HG02642 (cell line): ENCODE measurements at regions not wholly inside any gene's neighbourhood (a gene's known extent, or its start where the extent isn't known, plus 50 kb on each side); places are given as distances from the start of the nearest gene placed in this dataset.

Experiments
- ATAC-seq: cut with Tn5 transposase; IDR thresholded peaks from one replicate; pipeline ENCODE4 v1.9.1; 2021; ENCODE audit warnings: mild to moderate bottlenecking; ENCODE audit not compliant: unreplicated experiment, poor library complexity

GRCh38 chr14:71474301-71475265, 457.6 kb upstream of the RGS6 start:
- no peak for ATAC-seq

- no peak for ATAC-seq
These were observed 456.3 kb upstream of the RGS6 start for GRCh38 chr14:71475916-71476315.

DNA sequence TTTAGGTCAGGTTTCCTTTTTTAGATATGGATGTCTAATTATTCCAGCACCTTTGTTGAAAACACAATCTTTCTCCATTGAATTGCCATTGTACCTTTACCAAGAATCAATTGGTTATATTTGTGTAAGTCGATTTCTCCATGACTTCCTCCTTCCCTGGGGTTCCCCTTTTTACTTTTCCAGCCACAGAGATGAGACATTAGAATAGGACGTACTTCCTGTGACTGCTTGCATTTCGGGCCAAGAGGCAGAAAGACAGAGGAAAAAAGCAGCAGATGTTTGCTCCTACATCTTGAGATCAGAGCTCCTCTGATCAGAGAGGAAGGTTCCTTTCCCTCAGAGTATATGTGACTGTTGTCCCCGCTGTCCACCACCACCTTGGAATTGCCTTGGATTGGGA, 453.7 kb upstream of the RGS6 start:
- ATAC-seq: no peak

- ATAC-seq: no peak
These were observed 451.1 kb upstream of the RGS6 start for GRCh38 chr14:71481021-71481654.

GRCh38 chr14:71482671-71483070, 449.6 kb upstream of the RGS6 start:
- no peak for ATAC-seq

GRCh38 chr14:71483154-71483553, 449.1 kb upstream of the RGS6 start:
- ATAC-seq: no peak

- ATAC-seq: no peak
These were observed 446.4 kb upstream of the RGS6 start for GRCh38 chr14:71485833-71486232.

DNA sequence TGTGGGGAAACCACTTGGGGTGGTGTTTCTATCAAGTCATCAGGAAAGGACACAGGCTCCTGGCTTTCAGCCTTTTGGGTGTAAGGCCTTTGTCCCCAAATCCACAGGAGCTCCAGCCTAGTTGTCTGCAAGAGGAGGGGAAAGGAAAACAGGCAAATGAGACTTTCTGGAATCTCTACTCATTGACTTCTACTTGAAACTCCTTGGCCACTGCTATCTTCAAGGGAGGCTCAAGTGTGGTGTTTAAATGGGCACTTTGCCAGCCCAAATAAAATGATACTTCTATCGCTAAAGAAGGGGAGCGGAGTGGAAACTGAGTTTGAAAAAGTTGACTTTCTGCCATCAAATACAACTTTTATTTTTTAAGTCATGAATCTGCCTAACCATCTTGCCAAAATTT, 445.9 kb upstream of the RGS6 start:
- ATAC-seq: no peak

GRCh38 chr14:71487449-71487848, 444.8 kb upstream of the RGS6 start:
- ATAC-seq: no peak

GRCh38 chr14:71487941-71488340, 444.3 kb upstream of the RGS6 start:
- ATAC-seq: no peak

DNA sequence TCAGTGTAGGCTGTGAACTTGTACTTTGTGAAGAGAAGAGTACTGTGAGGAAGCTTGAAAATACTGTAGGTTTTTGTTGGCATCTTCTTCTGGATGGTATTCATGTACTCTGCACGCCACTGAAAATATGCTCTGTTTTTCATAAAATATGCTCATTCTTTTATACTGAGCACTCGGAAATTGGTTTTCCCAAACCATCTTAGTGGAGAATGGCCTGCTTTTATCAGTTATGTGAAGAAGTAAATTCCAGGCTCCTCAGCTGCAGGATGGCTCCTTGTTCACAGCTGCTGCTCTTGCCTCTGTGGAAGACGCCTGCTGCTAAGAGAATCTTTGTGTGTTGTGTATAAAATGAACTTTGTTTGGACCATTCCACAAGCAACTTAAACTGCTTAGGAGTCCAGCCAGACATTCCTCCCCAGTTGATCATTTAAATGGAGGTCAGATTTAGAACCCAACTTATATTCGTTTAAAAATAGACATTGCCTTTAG, 443.5 kb upstream of the RGS6 start:
- ATAC-seq: no peak

- ATAC-seq: no peak
These were observed 442.5 kb upstream of the RGS6 start for GRCh38 chr14:71489742-71490141.

DNA sequence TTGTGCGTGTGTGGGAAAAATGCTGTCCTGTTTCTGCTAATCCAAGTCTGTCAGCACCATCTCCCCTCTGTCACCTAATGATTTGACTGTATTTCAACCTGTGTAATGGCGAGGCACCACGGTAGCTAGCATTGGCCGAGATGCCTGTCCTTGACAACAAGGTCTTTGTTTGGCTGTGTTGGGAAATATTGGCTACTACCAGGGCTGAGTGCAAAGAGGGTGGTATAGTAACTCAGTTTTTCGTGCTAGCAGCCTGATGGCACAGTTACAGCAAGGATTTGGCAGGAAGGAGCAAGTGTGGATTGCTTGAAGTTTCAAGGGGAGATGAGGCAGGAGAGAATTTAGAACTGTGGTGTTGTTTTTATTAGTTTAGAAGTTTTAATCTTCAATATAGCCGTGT, 440.3 kb upstream of the RGS6 start:
- no peak for ATAC-seq

GRCh38 chr14:71492346-71492745, 439.9 kb upstream of the RGS6 start:
- ATAC-seq: no peak

GRCh38 chr14:71497645-71498086, 434.6 kb upstream of the RGS6 start:
- peak; percentile 86 for ATAC-seq

DNA sequence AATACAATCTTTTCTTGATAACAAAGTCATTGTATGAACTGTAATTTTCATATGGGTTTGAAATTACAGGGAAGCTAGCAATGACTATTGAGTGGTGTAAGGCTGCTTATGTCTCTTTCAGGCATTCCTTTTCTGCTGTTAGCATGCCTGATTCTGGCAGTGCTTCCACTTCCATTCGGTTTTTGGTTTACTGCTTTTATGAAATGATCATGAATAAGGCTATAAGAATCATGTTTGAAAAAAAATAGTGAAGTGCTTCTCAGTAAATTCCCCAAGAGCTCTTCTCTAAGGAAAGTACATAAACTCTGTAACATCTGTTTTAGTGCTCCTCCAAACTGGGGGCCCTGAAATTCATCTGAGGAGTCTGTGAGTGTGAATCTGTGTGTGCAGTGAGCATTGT, 434.0 kb upstream of the RGS6 start:
- ATAC-seq: peak; percentile 40

- ATAC-seq: no peak
These were observed 433.2 kb upstream of the RGS6 start for GRCh38 chr14:71499018-71499417.

DNA sequence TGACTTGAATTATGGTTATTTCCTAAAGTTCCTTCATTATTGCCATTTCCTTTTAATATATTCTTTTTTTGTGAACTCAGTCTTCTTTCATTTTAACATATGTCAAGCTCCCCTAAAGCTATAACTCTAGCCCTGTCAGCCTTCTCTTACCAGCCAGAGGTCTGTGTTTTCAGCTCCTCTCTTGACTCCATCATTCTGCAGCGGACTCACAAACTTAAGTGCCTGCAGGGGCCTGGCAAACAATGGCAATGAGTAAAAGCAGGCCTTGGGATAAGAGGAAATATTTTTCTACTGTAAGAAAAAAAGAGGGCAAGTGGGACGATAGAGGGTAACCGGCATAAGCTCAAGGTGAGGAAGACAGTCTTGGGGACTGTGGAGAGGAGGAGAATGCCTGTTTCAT, 424.5 kb upstream of the RGS6 start:
- no peak for ATAC-seq

DNA sequence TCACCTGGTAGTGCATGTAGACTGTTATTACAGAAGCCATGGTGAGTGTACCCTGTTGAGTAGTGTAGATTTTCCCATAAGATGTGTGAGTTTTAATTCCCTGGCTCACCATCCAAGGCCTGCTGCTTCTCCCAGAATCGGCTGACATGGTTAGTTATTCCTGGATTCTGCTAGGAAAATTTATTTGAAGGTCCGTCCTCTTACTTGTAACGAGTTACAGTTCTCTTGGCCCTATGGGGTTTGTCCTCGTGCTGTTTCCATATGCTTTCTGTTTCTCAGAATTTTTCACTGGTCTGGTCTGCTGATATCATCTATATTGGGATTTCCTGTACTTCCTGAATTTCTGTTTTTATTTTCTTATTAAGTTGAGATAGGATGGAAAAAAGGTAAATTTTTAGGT, 423.3 kb upstream of the RGS6 start:
- no peak for ATAC-seq

- no peak for ATAC-seq
These were observed 421.1 kb upstream of the RGS6 start for GRCh38 chr14:71511152-71511551.
